Cardiac fibroblast (primary cell): ENCODE measurements at regions not wholly inside any gene's neighbourhood (a gene's known extent, or its start where the extent isn't known, plus 50 kb on each side); places are given as distances from the start of the nearest gene placed in this dataset.

Experiments
- DNase-seq, 2 donors: peaks; one replicate each; pipeline versions ENCODE4 v3.0.0 to v3.0.0-alpha.2; 2010; ENCODE audit warnings: low read depth in 2 of 2
- H3K4me3 ChIP-seq, 2 donors: replicated peaks in 1 of 2; 1 replicate in 1 of 2; 2 replicates in 1 of 2; pipeline ENCODE4 v1.5.1; 2011; ENCODE audit warnings: low read depth in 2 of 2, low read length in 2 of 2, mild to moderate bottlenecking in 2 of 2, moderate library complexity in 1 of 2
- CTCF ChIP-seq: IDR thresholded peaks from one replicate; pipeline ENCODE4 v1.5.1; 2011; ENCODE audit warnings: low read depth, mild to moderate bottlenecking, low read length, inconsistent platforms

- no peak for TF ChIP-seq CTCF
- DNase-seq, result no peak
- no peak overlapping the region for H3K4me3 ChIP-seq
These were observed 396.6 kb upstream of the PCDH20 start for GRCh38 chr13:61812286-61812685.

DNA sequence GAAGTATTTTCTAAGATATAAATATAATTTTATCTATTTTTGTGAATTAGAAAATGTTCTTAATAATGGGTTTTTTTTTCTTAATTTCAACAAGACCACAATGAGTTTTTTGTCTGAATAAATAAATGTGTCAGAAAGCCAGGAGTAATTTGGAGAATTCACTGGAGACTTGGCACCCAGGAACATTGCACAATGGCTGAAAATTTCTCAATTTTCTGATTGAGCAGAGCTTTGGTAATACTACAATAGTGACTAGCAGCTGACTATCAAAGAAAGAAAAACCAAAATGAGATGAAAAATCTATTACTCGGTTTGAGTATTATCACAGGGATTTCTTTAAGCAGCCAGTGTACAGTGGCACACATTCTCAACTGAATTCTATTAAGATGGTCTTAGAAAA lies 394.4 kb upstream of the PCDH20 start:
- DNase-seq, result no peak
- no peak for TF ChIP-seq CTCF
- no peak overlapping the region for H3K4me3 ChIP-seq

DNA sequence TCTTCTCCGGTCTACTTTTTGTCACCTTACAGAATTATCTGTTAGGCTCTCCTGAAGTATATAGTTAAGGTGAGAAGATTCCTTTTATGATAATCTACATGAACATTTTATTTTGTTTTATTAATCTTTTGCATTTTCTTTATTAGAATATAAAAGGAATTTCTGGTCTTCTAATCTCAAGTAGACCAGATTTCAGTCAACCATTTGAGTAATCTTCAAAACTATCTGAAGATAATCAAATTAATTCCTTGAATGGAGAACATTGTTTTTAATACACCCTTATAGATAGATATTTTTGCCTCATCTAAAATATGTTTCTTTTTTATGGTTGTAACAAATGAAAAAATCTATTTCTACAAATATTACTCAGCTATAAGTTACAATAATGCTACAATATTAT lies 381.7 kb upstream of the PCDH20 start:
- TF ChIP-seq CTCF, result no peak
- no peak for DNase-seq
- H3K4me3 ChIP-seq, result no peak overlapping the region

GRCh38 chr13:61795580-61795979 lies 379.9 kb upstream of the PCDH20 start:
- no peak for TF ChIP-seq CTCF
- H3K4me3 ChIP-seq, result no peak overlapping the region
- DNase-seq, result peak; percentile 0 to 2

DNA sequence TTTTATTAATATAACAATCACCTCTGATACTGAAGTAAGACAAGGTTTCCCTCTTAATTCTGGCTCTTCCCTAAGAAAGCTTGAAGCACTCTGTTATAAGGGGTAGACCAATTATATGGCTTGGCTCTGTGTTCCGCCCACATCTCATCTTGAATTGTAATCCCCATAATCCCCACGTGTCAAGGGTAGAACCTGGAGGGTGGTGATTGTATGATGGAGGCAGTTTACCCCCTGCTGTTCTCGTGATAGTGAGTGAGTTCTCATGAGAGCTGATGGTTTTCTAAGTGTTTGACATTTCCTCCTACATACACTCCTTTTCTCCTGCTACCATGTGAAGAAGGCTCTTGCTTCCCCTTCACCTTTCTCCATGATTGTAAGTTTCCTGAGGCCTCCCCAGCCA lies 363.8 kb upstream of the PCDH20 start:
- no peak for TF ChIP-seq CTCF
- DNase-seq, result no peak
- H3K4me3 ChIP-seq, result no peak overlapping the region

DNA sequence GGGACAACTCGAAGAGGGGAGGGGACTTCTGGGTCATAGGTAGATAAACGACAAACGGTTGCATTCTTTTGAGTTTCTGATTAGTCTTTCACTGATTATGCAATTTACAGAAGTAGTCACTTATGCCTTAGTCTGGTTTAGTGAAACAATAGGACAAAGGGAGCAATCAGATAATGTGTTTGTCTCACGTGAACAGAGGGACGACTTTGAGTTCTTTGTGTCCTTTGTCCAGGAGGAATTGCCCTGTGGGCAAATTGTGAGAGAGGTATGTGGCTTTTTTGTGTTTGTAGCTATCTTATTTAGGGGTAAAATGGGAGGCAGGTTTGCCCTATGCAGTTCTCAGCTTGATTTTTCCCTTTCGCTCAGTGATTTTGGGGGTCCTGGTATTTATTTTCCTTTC lies 362.9 kb upstream of the PCDH20 start:
- TF ChIP-seq CTCF, result no peak
- no peak for DNase-seq

GRCh38 chr13:61777899-61778298 lies 362.2 kb upstream of the PCDH20 start:
- peak; percentile 3 to 18 for DNase-seq
- TF ChIP-seq CTCF, result no peak

More for the DNA sequence above, 362.9 kb upstream of the PCDH20 start:
- no peak overlapping the region for H3K4me3 ChIP-seq

More at GRCh38 chr13:61777899-61778298, 362.2 kb upstream of the PCDH20 start:
- no peak overlapping the region for H3K4me3 ChIP-seq
